Activated T-cell treated with anti-CD3 and anti-CD28 coated beads, Interleukin-2, amount 50 U/mL, for 4 hours (primary cell): ENCODE measurements at regions not wholly inside any gene's neighbourhood (a gene's known extent, or its start where the extent isn't known, plus 50 kb on each side); places are given as distances from the start of the nearest gene placed in this dataset.

Experiments used
- ATAC-seq, 2 donors: fragments of 200-7000 bp; cut with Tn5 transposase; one replicate each; pipeline ENCODE4 v1.10.0; 2021
- DNase-seq: peaks from one replicate; pipeline ENCODE4 v3.0.0-alpha.2; 2020
- H3K27me3 Mint-ChIP-seq: one replicate; pipeline ENCODE4 v1.8.0; 2021; ENCODE audit warnings: low read depth, mixed read lengths
- H3K36me3 Mint-ChIP-seq: one replicate; pipeline ENCODE4 v1.8.0; 2022; ENCODE audit warnings: mixed read lengths; ENCODE audit not compliant: insufficient read depth
- H3K4me1 Mint-ChIP-seq: one replicate; pipeline ENCODE4 v1.8.0; 2021; ENCODE audit warnings: low read depth, mixed read lengths
- H3K4me3 Mint-ChIP-seq: one replicate; pipeline ENCODE4 v1.8.0; 2021; ENCODE audit warnings: mild to moderate bottlenecking, moderate library complexity, mixed read lengths
- H3K9me3 Mint-ChIP-seq: one replicate; pipeline ENCODE4 v1.8.0; 2021; ENCODE audit warnings: mixed read lengths

DNA sequence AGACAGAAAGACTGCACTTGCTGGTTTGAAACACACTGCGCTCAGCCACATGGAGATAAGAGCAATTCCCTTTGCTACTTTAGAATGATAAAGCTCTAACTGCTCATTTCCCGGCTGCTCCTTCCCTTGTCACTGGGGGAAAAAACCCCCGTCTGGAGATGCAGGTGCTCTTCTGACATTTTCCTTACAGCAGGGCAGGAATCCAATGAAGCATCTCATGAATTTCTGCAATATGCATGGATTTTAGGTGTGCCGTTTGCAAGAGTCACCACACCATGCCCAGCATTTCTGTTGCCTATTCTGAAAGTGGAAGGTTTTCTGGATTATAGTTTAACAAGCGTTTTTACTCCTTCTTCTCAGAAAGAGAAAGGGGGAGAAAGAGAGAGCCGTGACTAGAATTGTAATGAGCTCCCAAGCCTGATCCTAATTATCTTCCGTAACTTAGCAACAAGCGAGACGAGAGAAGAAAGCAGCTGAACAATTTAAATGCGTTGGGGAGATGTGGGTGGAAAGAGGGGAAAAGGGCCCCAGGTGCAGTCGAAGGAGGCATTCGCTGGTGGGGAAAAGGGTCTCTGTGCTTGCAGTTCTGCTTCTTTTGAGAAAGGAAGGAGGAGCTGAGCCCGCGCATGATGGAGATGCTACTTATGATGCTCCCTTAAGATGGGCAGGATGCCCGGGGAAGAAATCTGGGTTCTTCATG, 76.6 kb upstream of the SPATA13 start:
- Mint-ChIP-seq H3K36me3 (no peaks in the 10 kb centered on the region), H3K4me1 (no peaks in the 10 kb centered on the region), H3K9me3 (no peaks in the 10 kb centered on the region), H3K4me3 (no peak overlapping the region), H3K27me3 (peaks cover 9% of the 10 kb centered on the region)
- ATAC-seq (no peak), DNase-seq (no peak)

DNA sequence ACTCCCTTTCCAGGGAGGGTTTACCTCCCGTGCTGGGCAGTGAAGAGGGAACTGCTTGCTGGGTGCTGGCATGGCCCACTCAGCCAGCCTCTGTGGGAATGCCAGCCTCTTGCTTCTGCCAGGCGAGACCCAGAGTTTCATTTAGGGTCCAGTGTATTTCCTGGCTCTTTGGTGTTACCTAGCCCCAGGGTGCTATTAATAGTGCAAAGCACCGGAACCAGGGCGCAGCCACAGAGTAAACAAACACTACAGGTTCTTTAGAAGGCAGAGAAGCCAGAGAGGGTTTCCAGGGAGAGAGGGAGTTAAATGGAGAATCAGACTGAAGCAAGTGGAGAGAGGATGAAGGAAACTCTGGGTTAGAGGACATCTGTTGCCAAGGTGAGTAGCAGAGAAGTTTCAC, 74.9 kb upstream of the SPATA13 start:
- no peaks in the 10 kb centered on the region for H3K4me1 Mint-ChIP-seq
- H3K9me3 Mint-ChIP-seq = no peaks in the 10 kb centered on the region
- ATAC-seq (no peak), DNase-seq (no peak)
- H3K36me3 Mint-ChIP-seq = no peaks in the 10 kb centered on the region
- H3K4me3 Mint-ChIP-seq = no peak overlapping the region
- peaks cover 9% of the 10 kb centered on the region for H3K27me3 Mint-ChIP-seq

DNA sequence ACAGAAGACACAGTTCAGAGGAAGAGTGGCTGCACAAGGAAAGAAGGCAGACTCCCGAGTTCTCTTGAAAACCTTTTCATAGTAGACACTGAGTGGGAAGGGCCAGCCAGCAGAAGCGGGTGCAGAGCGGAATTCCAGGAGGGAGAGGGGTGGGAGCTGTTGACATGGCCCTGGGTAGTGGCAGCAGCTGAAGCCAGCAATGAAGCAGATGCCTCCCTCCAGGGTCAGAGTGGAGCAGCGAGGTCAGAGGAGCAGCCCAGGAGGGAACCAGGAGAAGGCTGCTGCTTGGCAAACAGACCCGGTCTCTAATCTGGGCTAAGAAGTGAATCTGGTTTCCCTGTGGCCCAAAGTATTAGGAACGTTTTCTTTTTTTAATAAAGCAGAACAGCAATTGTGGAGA, 73.9 kb upstream of the SPATA13 start:
- DNase-seq (no peak), ATAC-seq (no peak)
- Mint-ChIP-seq H3K27me3 (peaks cover 9% of the 10 kb centered on the region), H3K4me3 (no peak overlapping the region), H3K9me3 (no peaks in the 10 kb centered on the region), H3K4me1 (no peaks in the 10 kb centered on the region), H3K36me3 (no peaks in the 10 kb centered on the region)

DNA sequence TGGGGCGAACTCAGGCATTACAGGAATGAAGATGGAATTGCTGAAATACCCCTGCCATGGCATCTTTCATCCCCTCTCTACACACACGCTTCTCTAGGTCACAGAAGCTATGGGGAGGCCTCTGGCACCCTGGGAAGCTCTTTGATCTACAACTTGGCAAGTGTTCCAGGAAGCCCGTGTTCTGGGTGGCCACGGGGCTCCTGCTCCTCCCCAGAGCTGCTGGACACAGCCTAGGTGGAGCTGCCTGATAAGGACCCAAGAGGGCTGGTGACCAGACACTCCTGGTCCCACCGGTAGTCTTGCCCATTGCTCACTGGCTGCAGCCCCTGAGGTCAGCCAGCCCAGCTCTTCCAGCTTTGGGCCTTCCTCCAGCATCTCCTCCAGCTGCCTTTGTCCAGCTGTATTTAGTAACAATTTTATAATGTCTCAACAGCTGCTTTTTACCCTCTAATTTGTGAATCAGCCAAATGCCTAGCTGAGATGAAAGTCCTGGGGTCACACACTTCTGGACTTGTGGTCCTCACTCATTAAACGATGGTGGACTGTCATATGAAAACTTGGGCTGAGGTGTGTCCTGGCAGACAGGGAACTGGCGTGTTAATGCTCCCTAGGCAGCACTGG, 72.8 kb upstream of the SPATA13 start:
- no peaks in the 10 kb centered on the region for H3K36me3 Mint-ChIP-seq
- H3K9me3 Mint-ChIP-seq = no peaks in the 10 kb centered on the region
- H3K27me3 Mint-ChIP-seq = peaks cover 9% of the 10 kb centered on the region
- no peak for ATAC-seq
- H3K4me3 Mint-ChIP-seq = no peak overlapping the region
- no peaks in the 10 kb centered on the region for H3K4me1 Mint-ChIP-seq
- DNase-seq = no peak

DNA sequence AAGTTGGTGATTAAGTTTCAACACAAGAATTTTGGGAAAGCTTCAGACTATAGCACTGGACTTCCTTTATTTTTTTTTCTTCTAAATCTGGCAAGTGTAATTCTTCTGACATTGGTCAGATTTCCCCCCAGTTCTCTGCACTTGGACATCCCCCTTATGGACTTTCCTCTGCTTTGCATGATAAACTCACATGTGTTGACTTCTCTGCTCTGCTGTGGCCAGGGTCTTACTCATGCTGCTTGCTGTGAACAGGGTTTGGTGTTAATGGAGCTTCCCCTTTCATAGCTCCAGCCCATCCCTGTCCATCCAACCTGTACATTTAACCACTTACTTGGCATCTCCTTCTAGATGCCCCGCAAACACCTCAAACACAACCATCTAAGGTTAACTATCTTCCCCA, 70.5 kb upstream of the SPATA13 start:
- ATAC-seq (no peak), DNase-seq (no peak)
- H3K27me3 Mint-ChIP-seq = peaks cover 7% of the 10 kb centered on the region
- no peaks in the 10 kb centered on the region for H3K4me1 Mint-ChIP-seq
- H3K4me3 Mint-ChIP-seq = no peak overlapping the region
- no peaks in the 10 kb centered on the region for H3K9me3 Mint-ChIP-seq
- H3K36me3 Mint-ChIP-seq = no peaks in the 10 kb centered on the region

DNA sequence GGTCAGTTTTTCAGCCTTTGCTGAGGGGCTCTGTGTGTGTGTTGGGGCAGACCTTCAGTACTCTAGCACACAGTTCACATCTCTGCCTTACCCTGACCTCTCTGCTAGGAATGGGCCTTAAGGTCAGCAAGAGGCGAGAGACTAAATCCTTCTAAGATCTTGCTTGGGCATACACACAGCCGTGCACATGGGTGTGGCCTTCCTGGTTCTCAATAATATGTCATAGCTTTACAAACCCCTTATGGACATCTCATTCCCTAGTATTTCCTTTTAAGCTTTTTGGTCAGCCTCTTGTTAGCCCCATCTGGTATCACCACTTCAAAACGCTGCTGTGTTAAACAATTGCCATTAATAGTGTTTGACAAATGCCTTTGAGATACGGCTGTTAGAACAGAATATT, 69.4 kb upstream of the SPATA13 start:
- ATAC-seq (no peak), DNase-seq (no peak)
- no peaks in the 10 kb centered on the region for H3K9me3 Mint-ChIP-seq
- no peaks in the 10 kb centered on the region for H3K4me1 Mint-ChIP-seq
- no peaks in the 10 kb centered on the region for H3K36me3 Mint-ChIP-seq
- no peak overlapping the region for H3K4me3 Mint-ChIP-seq
- peaks cover 6% of the 10 kb centered on the region for H3K27me3 Mint-ChIP-seq

DNA sequence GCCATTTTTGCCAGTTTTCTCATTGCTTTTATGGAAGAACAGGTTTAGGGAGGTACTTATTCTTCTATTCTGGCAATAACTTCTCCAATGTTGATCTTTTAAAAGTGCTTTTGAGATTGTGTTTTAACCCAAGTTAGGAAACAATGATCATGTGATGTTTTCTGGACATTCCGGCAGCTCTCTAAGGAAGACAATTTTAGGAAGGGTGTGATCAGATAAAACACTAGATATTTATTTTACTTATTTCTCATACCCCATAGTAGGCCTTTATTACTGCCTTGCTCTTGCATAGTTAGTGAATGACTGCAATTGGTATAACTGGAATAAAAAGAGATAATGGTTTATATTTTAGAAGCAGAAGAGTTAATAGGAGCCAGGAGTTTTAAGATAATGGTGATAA, 68.4 kb upstream of the SPATA13 start:
- peaks cover 7% of the 10 kb centered on the region for H3K4me1 Mint-ChIP-seq
- no peak for DNase-seq
- H3K9me3 Mint-ChIP-seq = no peaks in the 10 kb centered on the region
- H3K27me3 Mint-ChIP-seq = no peaks in the 10 kb centered on the region
- no peaks in the 10 kb centered on the region for H3K36me3 Mint-ChIP-seq
- no peak for ATAC-seq
- no peak overlapping the region for H3K4me3 Mint-ChIP-seq

DNA sequence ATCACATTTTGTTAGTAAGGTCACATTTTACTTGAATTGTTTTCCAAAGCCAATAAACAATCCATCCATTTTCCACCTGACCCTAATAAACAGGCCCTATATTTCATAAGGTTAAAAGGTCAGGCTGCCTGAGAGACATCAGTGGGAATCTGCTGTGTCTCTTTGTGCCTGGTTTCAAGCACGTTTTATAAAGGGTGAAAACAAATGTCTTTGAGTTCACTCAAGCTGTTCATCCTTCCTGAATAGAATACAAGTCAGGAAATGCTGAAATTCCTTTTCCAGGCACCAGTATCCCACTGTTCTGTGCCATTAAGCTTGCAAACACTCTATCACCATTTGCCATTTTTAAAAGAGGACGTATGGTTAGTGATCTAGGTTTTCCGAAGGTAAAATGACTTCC, 67.5 kb upstream of the SPATA13 start:
- DNase-seq (no peak), ATAC-seq (no peak)
- Mint-ChIP-seq H3K4me3 (no peak overlapping the region), H3K27me3 (no peaks in the 10 kb centered on the region), H3K9me3 (no peaks in the 10 kb centered on the region), H3K36me3 (no peaks in the 10 kb centered on the region), H3K4me1 (peaks cover 17% of the 10 kb centered on the region)

DNA sequence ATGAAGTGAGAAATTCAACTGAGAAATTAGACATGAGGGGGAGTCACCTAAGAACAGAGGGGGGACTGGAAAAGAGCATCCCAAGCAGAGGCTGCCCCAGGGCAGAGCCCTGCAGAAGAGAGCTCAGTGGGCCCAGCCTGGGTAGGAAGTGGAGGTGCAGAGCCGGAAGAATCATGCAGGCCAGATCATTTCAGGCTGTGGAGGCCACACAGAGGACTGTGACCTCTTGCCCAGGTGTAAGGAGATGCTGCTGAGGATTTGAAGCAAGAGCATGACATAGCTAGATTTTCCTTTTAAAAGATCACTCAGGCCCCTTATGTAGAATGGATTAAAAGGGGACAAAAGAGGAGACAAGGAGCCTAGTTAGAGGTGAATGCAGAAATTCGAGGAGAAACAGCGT, 63.9 kb upstream of the SPATA13 start:
- Mint-ChIP-seq H3K27me3 (no peaks in the 10 kb centered on the region), H3K36me3 (no peaks in the 10 kb centered on the region), H3K4me1 (peaks cover 17% of the 10 kb centered on the region), H3K4me3 (no peak overlapping the region), H3K9me3 (no peaks in the 10 kb centered on the region)
- no peak for DNase-seq
- no peak for ATAC-seq

DNA sequence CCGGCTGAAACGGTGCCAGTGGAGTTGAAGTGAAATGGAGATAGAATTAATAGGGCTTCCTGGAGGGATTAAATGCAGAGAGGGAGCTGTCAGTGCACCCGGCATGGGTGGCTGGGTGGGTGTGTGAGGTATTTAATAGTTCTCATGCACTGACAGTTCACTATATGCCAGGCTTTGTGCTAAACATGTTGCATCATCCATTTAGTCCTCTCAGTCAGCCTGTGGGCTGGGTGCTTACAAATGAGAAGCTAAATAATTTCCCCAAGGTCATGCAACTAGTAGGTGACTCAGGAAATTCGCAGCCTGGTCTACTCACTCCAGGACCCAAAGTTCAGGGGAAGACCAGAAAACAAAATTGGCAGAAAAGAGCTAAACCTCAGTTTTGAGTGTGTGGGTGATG, 63.5 kb upstream of the SPATA13 start:
- ATAC-seq = peak; percentile 89 to 94
- Mint-ChIP-seq H3K4me3 (no peak overlapping the region), H3K27me3 (no peaks in the 10 kb centered on the region), H3K4me1 (peaks cover 17% of the 10 kb centered on the region), H3K36me3 (no peaks in the 10 kb centered on the region), H3K9me3 (no peaks in the 10 kb centered on the region)
- DNase-seq = no peak

DNA sequence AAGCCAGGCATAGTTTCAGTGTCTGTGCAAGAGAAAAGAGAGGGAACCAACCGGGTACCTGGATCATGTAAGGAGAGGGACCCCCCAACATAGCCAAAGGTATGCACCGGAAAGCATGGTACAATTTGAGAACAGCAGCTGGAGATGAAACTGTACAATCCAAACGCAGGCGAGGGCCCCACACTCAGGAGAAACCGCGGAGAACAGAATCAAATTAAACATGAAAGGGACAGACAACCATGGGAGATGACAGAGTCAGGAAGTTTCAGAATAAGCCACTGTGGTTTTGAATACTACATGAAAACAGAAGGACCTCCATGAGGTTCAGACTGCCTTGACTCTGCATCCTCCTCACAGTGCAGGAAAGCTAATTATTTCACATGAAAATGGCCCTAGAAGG, 62.9 kb upstream of the SPATA13 start:
- Mint-ChIP-seq H3K27me3 (no peaks in the 10 kb centered on the region), H3K4me3 (peak overlapping the region; percentile 0), H3K36me3 (no peaks in the 10 kb centered on the region), H3K9me3 (no peaks in the 10 kb centered on the region), H3K4me1 (peaks cover 17% of the 10 kb centered on the region)
- no peak for DNase-seq
- peak; percentile 70 to 78 for ATAC-seq

DNA sequence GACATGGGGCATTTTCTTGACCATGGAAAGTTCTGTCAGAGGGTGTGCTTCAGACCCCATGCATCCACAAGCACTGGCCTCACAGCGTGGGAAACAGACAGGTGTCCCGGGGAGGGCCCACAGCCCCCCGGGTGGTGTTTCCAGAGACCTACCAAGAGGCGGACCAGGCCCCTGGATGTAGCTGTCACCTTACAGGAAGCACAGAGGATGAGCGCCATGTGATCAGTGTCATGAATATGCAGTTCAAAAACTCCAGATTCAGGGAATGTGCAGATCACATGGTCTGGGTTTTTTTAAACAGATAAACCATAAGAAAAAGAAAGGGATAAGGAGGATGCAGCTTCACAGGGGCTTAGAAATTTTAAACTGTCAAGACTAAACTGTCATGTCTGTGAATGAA, 61.0 kb upstream of the SPATA13 start:
- ATAC-seq (no peak), DNase-seq (no peak)
- Mint-ChIP-seq H3K4me1 (peaks cover 17% of the 10 kb centered on the region), H3K9me3 (no peaks in the 10 kb centered on the region), H3K27me3 (no peaks in the 10 kb centered on the region), H3K36me3 (no peaks in the 10 kb centered on the region), H3K4me3 (no peak overlapping the region)

DNA sequence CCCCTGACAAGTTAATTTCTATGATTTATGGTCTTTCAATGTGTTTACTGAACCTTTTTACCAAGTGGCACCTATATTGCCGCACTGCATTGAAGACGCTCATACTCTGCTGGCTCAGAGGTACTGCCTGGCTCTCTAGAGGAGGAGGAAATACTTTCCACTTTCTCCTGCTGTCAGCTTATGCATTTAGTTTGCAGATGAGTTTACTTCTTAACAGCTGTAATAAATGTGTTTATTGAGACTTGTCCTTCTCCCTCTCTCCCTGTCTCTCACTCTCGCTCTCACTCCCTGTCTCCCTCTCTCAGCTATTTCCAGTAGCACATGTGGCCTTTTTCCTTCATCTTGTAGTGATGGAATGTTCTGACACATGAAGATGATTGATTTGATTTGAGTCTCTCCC, 60.3 kb upstream of the SPATA13 start:
- no peaks in the 10 kb centered on the region for H3K36me3 Mint-ChIP-seq
- no peak overlapping the region for H3K4me3 Mint-ChIP-seq
- DNase-seq (no peak), ATAC-seq (no peak)
- no peaks in the 10 kb centered on the region for H3K9me3 Mint-ChIP-seq
- peaks cover 17% of the 10 kb centered on the region for H3K4me1 Mint-ChIP-seq
- peaks cover 4% of the 10 kb centered on the region for H3K27me3 Mint-ChIP-seq

DNA sequence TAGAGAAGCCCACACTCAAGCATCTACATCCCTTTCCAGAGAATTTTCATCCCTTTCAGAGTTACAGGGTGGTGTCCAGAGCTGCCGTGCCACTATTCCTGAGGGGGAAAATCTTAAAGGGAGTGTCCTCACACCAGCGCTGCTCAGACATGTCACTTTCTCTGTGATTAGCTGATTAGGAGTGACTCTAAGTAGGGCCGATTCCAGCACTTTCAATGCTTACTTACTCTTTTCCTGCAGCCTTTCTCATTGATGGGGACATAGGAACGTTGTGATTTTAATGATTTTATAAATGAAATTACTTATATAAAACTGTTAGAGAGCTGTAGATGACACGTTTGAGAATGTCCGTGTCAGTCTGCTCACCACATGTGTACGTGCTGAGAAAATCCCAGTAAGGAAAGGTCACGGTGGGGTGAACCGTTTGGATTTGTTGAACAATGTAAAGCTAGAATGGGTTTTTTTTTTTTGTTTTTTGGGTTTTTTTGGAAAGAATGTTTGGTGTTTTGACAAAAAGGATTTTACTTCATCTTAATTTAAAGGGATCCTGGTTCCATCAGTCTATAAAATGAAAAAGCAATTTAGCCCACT, 56.6 kb upstream of the SPATA13 start:
- Mint-ChIP-seq H3K9me3 (no peaks in the 10 kb centered on the region), H3K36me3 (no peaks in the 10 kb centered on the region), H3K4me3 (no peak overlapping the region), H3K4me1 (no peaks in the 10 kb centered on the region), H3K27me3 (peaks cover 4% of the 10 kb centered on the region)
- ATAC-seq = no peak
- no peak for DNase-seq

DNA sequence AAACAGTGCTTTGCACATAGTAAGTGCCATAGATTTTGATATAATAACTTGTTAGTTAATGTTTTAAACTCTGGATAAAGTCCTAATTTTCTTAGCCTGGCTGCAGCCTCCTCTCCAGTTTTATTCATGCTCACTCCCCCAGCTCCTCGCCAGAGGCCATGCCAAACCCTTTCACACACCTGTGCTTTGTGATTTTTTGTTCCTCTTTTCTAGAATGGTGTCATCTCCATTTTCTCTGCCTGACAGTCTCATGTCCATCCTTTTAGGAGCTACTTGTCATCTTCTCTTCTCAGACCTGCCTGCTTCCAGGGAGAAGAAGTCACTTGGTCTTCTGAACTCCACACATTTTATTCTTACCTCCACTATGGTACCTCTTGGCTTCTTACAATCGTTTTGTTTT, 55.8 kb upstream of the SPATA13 start:
- Mint-ChIP-seq H3K36me3 (no peaks in the 10 kb centered on the region), H3K4me1 (no peaks in the 10 kb centered on the region), H3K4me3 (no peak overlapping the region), H3K27me3 (peaks cover 5% of the 10 kb centered on the region), H3K9me3 (no peaks in the 10 kb centered on the region)
- ATAC-seq (no peak), DNase-seq (no peak)
